ENCODE measurements at regions not wholly inside any gene's neighbourhood (a gene's known extent, or its start where the extent isn't known, plus 50 kb on each side); places are given as distances from the start of the nearest gene placed in this dataset.

DNA sequence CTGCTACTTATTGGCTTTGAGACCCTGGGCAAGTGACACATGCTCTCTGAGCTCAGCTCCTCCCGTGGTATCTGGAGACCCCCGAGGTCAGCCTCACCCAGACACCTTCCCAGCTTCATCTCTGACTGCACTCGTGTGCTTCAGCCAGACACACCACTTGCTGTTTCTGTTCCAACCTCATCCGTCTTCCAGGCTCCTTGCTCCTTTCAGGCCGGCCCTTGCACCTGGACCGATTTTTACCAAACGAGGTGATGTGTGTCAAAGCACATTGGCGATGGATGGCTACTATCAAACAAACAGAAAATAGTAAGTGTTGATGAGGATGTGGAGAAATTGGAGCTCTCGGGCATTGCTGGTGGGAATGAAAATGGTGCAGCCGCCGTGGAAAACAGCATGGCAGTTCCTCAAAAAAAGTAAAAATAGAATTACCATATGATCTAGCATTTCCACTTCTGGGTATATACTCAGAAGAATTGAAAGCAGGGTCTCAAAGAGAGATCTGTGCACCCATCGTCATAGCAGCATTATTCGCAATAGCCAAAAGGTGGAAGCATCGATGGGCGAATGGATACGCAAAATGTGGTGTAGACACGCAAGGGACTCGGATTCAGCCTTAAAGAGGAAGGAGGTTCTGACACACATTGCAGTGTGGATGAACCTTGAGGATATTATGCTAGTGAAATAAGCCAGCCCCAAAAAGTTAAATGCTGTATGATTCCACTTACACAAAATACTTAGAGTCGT is 96.1 kb upstream of the IER5L start:
- H3K27ac ChIP-seq (ENCODE audit: low read depth, low read length) = no peak overlapping the region
- no peak overlapping the region for H3K23ac ChIP-seq (ENCODE audit: insufficient read length)
- no peak overlapping the region for H2BK15ac ChIP-seq (ENCODE audit: low read length)
- H3K14ac ChIP-seq (ENCODE audit: insufficient read length) = no peak overlapping the region
- H3K4me2 ChIP-seq (ENCODE audit: insufficient read depth in 1 of 2, low read depth in 2 of 2, low read length in 2 of 2) = no peak overlapping the region
- H3K9me3 ChIP-seq (ENCODE audit: insufficient read depth in 2 of 2, low read depth in 1 of 2, low read length in 1 of 2) = no peaks in the 10 kb centered on the region
- FAIRE-seq = no peak
- H4K5ac ChIP-seq (ENCODE audit: insufficient read length, low read depth, low read length) = no peak overlapping the region
- H2BK12ac ChIP-seq (ENCODE audit: low read depth, low read length) = peak overlapping the region; percentile 19; the same call in 1 of the 2 replicates
- H3K36me3 ChIP-seq (ENCODE audit: control insufficient read depth in 2 of 4, insufficient read depth in 4 of 4, low read length in 3 of 4) = no peaks in the 10 kb centered on the region
- WGBS, 2 experiments (ENCODE audit: extremely low coverage in 1 of 2, insufficient coverage in 1 of 2, insufficient read length in 1 of 2, insufficient replicate concordance in 2 of 2, low coverage in 1 of 2, low lambda C conversion rate in 2 of 2, missing lambda C conversion rate in 1 of 2) = 83% methylated on average over 19 of the region's 19 CpGs; no CpG with 5 or more reads in 1 of the 2 experiments
- H2BK5ac ChIP-seq (ENCODE audit: low read depth, low read length) = no peak overlapping the region
- H3K79me1 ChIP-seq (ENCODE audit: low read depth, low read length) = no peaks in the 10 kb centered on the region
- no peak overlapping the region for H2AFZ ChIP-seq (ENCODE audit: low read length)
- H3K9ac ChIP-seq (replicated peaks in 1 of 4; ENCODE audit: extremely low read depth in 1 of 4, low read depth in 3 of 4, low read length in 3 of 4) = no peak overlapping the region
- no peak overlapping the region for H2BK120ac ChIP-seq (replicated peaks; ENCODE audit: low read depth, low read length)
- no peak overlapping the region for H2AK5ac ChIP-seq (ENCODE audit: low read depth, low read length)
- no peak overlapping the region for H3K56ac ChIP-seq (replicated peaks; ENCODE audit: insufficient read length, low read depth, low read length)
- H2BK20ac ChIP-seq (ENCODE audit: low read length) = no peak overlapping the region; the same call in 1 of the 2 replicates
- no peaks in the 10 kb centered on the region for H3K79me2 ChIP-seq (ENCODE audit: control insufficient read depth in 1 of 2, insufficient read depth in 2 of 2, low read length in 2 of 2)
- peaks cover 3% of the 10 kb centered on the region; the same call in 1 of the 2 replicates for H3K23me2 ChIP-seq (ENCODE audit: low read depth, low read length)
- no peak overlapping the region for H3K4ac ChIP-seq (replicated peaks; ENCODE audit: insufficient read length, low read depth, low read length)
- no peak overlapping the region for H3K18ac ChIP-seq (ENCODE audit: extremely low read depth, low read length)
- H4K8ac ChIP-seq (ENCODE audit: extremely low read depth, insufficient read depth, low read length) = no peak overlapping the region
- ChIA-PET CTCF (ENCODE audit: partially characterized antibody) (interaction anchor here (0.9 to 1.6 kb wide), 3 partner anchors 91 to 142 kb away, joined by 3 to 5 read pairs (median 3); no protein-coding TSS in a partner anchor), POLR2A (ENCODE audit: partially characterized antibody) (no interaction called here)
- H3K4me3 ChIP-seq (ENCODE audit: extremely low read depth in 1 of 4, insufficient read depth in 2 of 4, low read depth in 3 of 4, low read length in 4 of 4) = no peak overlapping the region
- H4K91ac ChIP-seq (replicated peaks; ENCODE audit: insufficient read length, low read length) = no peak overlapping the region
- H4K20me1 ChIP-seq (replicated peaks in 1 of 2; ENCODE audit: control insufficient read depth in 1 of 2, insufficient read depth in 2 of 2, low read length in 2 of 2) = no peaks in the 10 kb centered on the region
- peaks cover 0 to 30% (median 10%) of the 10 kb centered on the region in 4 experiments; a peak in 6 of 7 replicates for H3K4me1 ChIP-seq (replicated peaks in 1 of 4; ENCODE audit: control insufficient read depth in 3 of 4, insufficient read depth in 4 of 4, low read length in 3 of 4)
- peaks cover 0 to 2% (median 0%) of the 10 kb centered on the region in 4 experiments; a peak in 3 of 7 replicates for H3K27me3 ChIP-seq (replicated peaks in 1 of 4; ENCODE audit: control insufficient read depth in 3 of 4, extremely low read depth in 1 of 4, insufficient read depth in 3 of 4, low read length in 3 of 4)
- DNase-seq (ENCODE audit: low read depth in 1 of 2, low spot score in 2 of 2) = no peak
- no peak for TF ChIP-seq EGR1 (IDR thresholded peaks at IDR 0.05; ENCODE audit: borderline replicate concordance, low read depth, low read length)
- TF ChIP-seq RFX5 (IDR thresholded peaks at IDR 0.05; ENCODE audit: borderline replicate concordance, low read depth, low read length) = no peak
- no peak for TF ChIP-seq BRCA1 (IDR thresholded peaks at IDR 0.05; ENCODE audit: low read depth, low read length)
- TF ChIP-seq, protein P1, sequence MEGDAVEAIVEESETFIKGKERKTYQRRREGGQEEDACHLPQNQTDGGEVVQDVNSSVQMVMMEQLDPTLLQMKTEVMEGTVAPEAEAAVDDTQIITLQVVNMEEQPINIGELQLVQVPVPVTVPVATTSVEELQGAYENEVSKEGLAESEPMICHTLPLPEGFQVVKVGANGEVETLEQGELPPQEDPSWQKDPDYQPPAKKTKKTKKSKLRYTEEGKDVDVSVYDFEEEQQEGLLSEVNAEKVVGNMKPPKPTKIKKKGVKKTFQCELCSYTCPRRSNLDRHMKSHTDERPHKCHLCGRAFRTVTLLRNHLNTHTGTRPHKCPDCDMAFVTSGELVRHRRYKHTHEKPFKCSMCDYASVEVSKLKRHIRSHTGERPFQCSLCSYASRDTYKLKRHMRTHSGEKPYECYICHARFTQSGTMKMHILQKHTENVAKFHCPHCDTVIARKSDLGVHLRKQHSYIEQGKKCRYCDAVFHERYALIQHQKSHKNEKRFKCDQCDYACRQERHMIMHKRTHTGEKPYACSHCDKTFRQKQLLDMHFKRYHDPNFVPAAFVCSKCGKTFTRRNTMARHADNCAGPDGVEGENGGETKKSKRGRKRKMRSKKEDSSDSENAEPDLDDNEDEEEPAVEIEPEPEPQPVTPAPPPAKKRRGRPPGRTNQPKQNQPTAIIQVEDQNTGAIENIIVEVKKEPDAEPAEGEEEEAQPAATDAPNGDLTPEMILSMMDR (IDR thresholded peaks at IDR 0.05; ENCODE audit: control extremely low read depth in 1 of 3, insufficient read depth in 1 of 3, low read depth in 1 of 3, low read length in 3 of 3) = no peak
- TF ChIP-seq POLR2A (IDR thresholded peaks at IDR 0.05; ENCODE audit: control extremely low read depth in 1 of 2, low read depth in 2 of 2, low read length in 2 of 2) = no peak
- no peak for TF ChIP-seq SP1 (IDR thresholded peaks at IDR 0.05; ENCODE audit: low read depth, low read length)
- TF ChIP-seq PHF8 (conservative IDR thresholded peaks at IDR 0.05; ENCODE audit: low read depth, low read length) = no peak
- TF ChIP-seq CBX5 (IDR thresholded peaks at IDR 0.05; ENCODE audit: low read depth, low read length) = no peak
- TF ChIP-seq TAF1 (IDR thresholded peaks at IDR 0.05; ENCODE audit: low read depth, low read length) = no peak
- TF ChIP-seq HDAC2 (IDR thresholded peaks at IDR 0.05; ENCODE audit: borderline replicate concordance in 1 of 2, low read depth in 2 of 2, low read length in 2 of 2) = no peak
- no peak for TF ChIP-seq BACH1 (IDR thresholded peaks at IDR 0.05; ENCODE audit: low read length)
